BLaER1 (cell line): ENCODE measurements at regions not wholly inside any gene's neighbourhood (a gene's known extent, or its start where the extent isn't known, plus 50 kb on each side); places are given as distances from the start of the nearest gene placed in this dataset.

Experiments
- H3K27ac ChIP-seq: shearing (Covaris generic); formaldehyde crosslinking; 2 replicates; pipeline ENCODE4 v1.8.1; 2022
- H3K27me3 ChIP-seq: shearing (Covaris generic); formaldehyde crosslinking; 2 replicates; pipeline ENCODE4 v1.8.1; 2022
- H3K36me3 ChIP-seq: shearing (Covaris generic); formaldehyde crosslinking; 2 replicates; pipeline ENCODE4 v1.8.1; 2022
- H3K4me1 ChIP-seq: shearing (Covaris generic); formaldehyde crosslinking; 2 replicates; pipeline ENCODE4 v1.8.1; 2022
- H3K4me2 ChIP-seq: shearing (Covaris generic); formaldehyde crosslinking; 2 replicates; pipeline ENCODE4 v1.8.1; 2022
- H3K4me3 ChIP-seq: shearing (Covaris generic); formaldehyde crosslinking; 2 replicates; pipeline ENCODE4 v1.8.1; 2022
- H3K9ac ChIP-seq: shearing (Covaris generic); formaldehyde crosslinking; 2 replicates; pipeline ENCODE4 v1.8.1; 2022
- H3K9me3 ChIP-seq: shearing (Covaris generic); formaldehyde crosslinking; 2 replicates; pipeline ENCODE4 v1.8.1; 2022
- H4K20me1 ChIP-seq: shearing (Covaris generic); formaldehyde crosslinking; 2 replicates; pipeline ENCODE4 v1.8.1; 2022
- Cebpa-rat ChIP-seq: shearing (Covaris generic); IDR thresholded peaks from 2 replicates; pipeline ENCODE4 v1.8.1; 2022

DNA sequence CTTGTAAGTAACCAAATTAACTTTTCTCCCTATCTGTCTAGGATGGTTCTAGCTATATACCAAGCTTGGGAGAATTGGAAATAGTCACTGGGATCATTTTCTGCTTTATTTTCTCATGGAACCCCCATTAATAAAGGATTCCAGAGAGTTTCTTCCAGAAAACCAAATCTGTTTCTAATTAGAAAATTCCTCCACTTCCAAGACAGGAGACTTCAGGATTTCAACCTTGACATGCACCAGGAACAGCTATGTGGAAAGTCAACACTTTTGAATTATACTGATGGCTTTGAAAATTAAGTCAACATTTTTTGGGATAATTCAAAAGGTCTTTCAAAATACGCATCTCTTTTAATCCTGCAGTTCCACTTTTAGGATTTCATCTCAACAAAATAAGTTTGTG lies 138.3 kb downstream of the MEX3B start:
- Histone ChIP-seq H3K4me1 (peaks cover 25% of the 10 kb centered on the region), H3K27me3 (no peaks in the 10 kb centered on the region), H4K20me1 (no peaks in the 10 kb centered on the region), H3K9me3 (no peaks in the 10 kb centered on the region), H3K36me3 (no peaks in the 10 kb centered on the region), H3K9ac (no peak overlapping the region), H3K4me2 (no peak overlapping the region), H3K4me3 (no peak overlapping the region), H3K27ac (no peak overlapping the region)
- TF ChIP-seq Cebpa-rat, result no peak

DNA sequence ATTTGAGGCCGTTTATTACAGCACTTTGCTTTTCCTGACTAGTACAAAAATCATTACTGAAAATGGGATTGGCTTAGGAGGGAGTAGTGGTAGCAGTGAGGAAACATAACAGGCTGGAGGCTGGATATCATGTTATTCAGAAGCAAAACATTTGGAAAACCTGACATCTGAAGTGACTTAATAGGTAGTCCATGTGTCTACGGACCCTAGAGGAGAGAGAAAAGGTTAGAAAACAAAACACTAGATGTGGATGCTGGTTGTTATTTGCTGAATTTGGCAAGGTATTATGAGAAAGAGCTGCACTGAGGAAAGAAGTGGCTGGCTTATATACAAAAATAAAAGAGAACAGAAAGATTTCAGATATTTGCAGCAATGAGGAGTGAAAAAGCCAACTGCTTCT lies 139.9 kb downstream of the MEX3B start:
- H3K4me1 ChIP-seq, result peaks cover 18% of the 10 kb centered on the region
- H4K20me1 ChIP-seq, result no peaks in the 10 kb centered on the region
- H3K4me2 ChIP-seq, result no peak overlapping the region
- no peaks in the 10 kb centered on the region for H3K27me3 ChIP-seq
- no peaks in the 10 kb centered on the region for H3K36me3 ChIP-seq
- no peak for TF ChIP-seq Cebpa-rat
- no peak overlapping the region for H3K9ac ChIP-seq
- no peak overlapping the region for H3K4me3 ChIP-seq
- H3K9me3 ChIP-seq, result no peaks in the 10 kb centered on the region
- H3K27ac ChIP-seq, result no peak overlapping the region

DNA sequence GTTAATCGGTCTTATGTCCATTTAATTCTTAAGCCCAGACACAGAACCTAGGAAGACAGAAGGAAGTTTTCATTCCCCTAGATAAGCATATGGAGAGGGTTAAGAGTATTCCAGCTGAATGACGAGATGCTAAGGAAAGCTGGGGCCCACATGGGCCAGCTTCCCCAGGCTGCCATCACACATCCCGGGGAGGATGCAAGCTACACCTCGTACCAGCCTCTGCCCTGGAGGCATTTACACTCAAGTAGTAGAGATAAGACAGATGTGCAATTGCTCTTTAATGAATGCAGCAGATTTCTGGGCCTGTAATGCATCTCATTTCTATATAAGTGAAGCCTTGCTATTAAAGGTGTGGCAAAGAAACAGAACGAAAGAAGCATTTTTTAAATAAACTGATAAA lies 144.5 kb downstream of the MEX3B start:
- Histone ChIP-seq H3K9me3 (no peaks in the 10 kb centered on the region), H4K20me1 (no peaks in the 10 kb centered on the region)

GRCh38 chr15:81899730-81900129 lies 146.1 kb downstream of the MEX3B start:
- Histone ChIP-seq H3K36me3 (no peaks in the 10 kb centered on the region), H4K20me1 (no peaks in the 10 kb centered on the region), H3K9me3 (no peaks in the 10 kb centered on the region), H3K4me3 (no peak overlapping the region), H3K4me1 (no peaks in the 10 kb centered on the region), H3K27ac (no peak overlapping the region), H3K4me2 (no peak overlapping the region), H3K9ac (no peak overlapping the region), H3K27me3 (no peaks in the 10 kb centered on the region)
- TF ChIP-seq Cebpa-rat, result no peak

More for the DNA sequence above, 144.5 kb downstream of the MEX3B start:
- Histone ChIP-seq H3K4me2 (no peak overlapping the region), H3K36me3 (no peaks in the 10 kb centered on the region), H3K4me3 (no peak overlapping the region), H3K4me1 (no peaks in the 10 kb centered on the region), H3K9ac (no peak overlapping the region), H3K27ac (no peak overlapping the region), H3K27me3 (no peaks in the 10 kb centered on the region)
- no peak for TF ChIP-seq Cebpa-rat

GRCh38 chr15:81899024-81899423 lies 146.8 kb downstream of the MEX3B start:
- no peak for TF ChIP-seq Cebpa-rat
- Histone ChIP-seq H3K9me3 (no peaks in the 10 kb centered on the region), H4K20me1 (no peaks in the 10 kb centered on the region), H3K36me3 (no peaks in the 10 kb centered on the region), H3K4me2 (no peak overlapping the region), H3K4me3 (no peak overlapping the region), H3K4me1 (no peaks in the 10 kb centered on the region), H3K27me3 (no peaks in the 10 kb centered on the region), H3K9ac (no peak overlapping the region), H3K27ac (no peak overlapping the region)

GRCh38 chr15:81897057-81897677 lies 148.7 kb downstream of the MEX3B start:
- Histone ChIP-seq H3K4me1 (no peaks in the 10 kb centered on the region), H3K9ac (no peak overlapping the region), H3K27me3 (no peaks in the 10 kb centered on the region), H3K27ac (no peak overlapping the region), H3K9me3 (no peaks in the 10 kb centered on the region), H3K4me3 (no peak overlapping the region), H3K4me2 (no peak overlapping the region), H4K20me1 (no peaks in the 10 kb centered on the region), H3K36me3 (no peaks in the 10 kb centered on the region)
- no peak for TF ChIP-seq Cebpa-rat

DNA sequence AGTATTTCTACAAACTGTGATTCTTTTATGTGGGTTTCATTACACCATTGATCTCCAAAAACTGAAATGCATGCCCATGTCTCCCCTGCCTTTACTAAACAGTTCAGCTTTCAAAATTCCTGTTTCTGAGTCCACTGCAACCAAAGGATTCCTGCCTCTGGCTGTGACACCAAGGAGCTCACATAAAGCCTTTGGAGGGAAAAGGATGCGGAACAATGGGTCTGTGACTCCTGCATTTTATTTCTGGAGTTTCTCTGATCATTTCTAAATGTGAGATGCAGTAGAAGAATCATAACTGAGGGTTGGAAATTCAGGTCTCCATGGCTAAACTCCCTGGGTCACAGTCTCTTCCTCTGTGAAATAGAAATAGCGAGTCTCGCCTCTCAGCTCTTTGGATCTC lies 149.5 kb downstream of the MEX3B start:
- Histone ChIP-seq H3K36me3 (no peaks in the 10 kb centered on the region), H3K27me3 (no peaks in the 10 kb centered on the region), H3K4me1 (no peaks in the 10 kb centered on the region), H3K4me3 (no peak overlapping the region), H3K9ac (no peak overlapping the region), H3K4me2 (no peak overlapping the region), H3K9me3 (no peaks in the 10 kb centered on the region), H4K20me1 (no peaks in the 10 kb centered on the region), H3K27ac (no peak overlapping the region)
- TF ChIP-seq Cebpa-rat, result no peak

- Histone ChIP-seq H3K4me3 (no peak overlapping the region), H3K27ac (no peak overlapping the region)
Observed at GRCh38 chr15:81895723-81896122, 150.1 kb downstream of the MEX3B start.

GRCh38 chr15:81894061-81894460 lies 151.8 kb downstream of the MEX3B start:
- Histone ChIP-seq H3K9ac (no peak overlapping the region), H3K27me3 (no peaks in the 10 kb centered on the region), H3K4me1 (no peaks in the 10 kb centered on the region), H4K20me1 (no peaks in the 10 kb centered on the region), H3K36me3 (no peaks in the 10 kb centered on the region), H3K4me2 (no peak overlapping the region), H3K9me3 (no peaks in the 10 kb centered on the region), H3K27ac (no peak overlapping the region), H3K4me3 (no peak overlapping the region)
- TF ChIP-seq Cebpa-rat, result no peak

More at GRCh38 chr15:81895723-81896122, 150.1 kb downstream of the MEX3B start:
- no peaks in the 10 kb centered on the region for H3K4me1 ChIP-seq
- no peak for TF ChIP-seq Cebpa-rat
- H4K20me1 ChIP-seq, result no peaks in the 10 kb centered on the region
- no peaks in the 10 kb centered on the region for H3K9me3 ChIP-seq
- H3K27me3 ChIP-seq, result no peaks in the 10 kb centered on the region
- H3K4me2 ChIP-seq, result no peak overlapping the region
- H3K36me3 ChIP-seq, result no peaks in the 10 kb centered on the region
- no peak overlapping the region for H3K9ac ChIP-seq

GRCh38 chr15:81893182-81893835 lies 152.5 kb downstream of the MEX3B start:
- Histone ChIP-seq H3K4me3 (no peak overlapping the region), H3K36me3 (no peaks in the 10 kb centered on the region), H3K9me3 (no peaks in the 10 kb centered on the region), H4K20me1 (no peaks in the 10 kb centered on the region), H3K4me2 (no peak overlapping the region), H3K27ac (no peak overlapping the region), H3K27me3 (no peaks in the 10 kb centered on the region), H3K4me1 (no peaks in the 10 kb centered on the region), H3K9ac (no peak overlapping the region)
- TF ChIP-seq Cebpa-rat, result no peak
